ENCODE measurements at regions not wholly inside any gene's neighbourhood (a gene's known extent, or its start where the extent isn't known, plus 50 kb on each side); places are given as distances from the start of the nearest gene placed in this dataset.

DNA sequence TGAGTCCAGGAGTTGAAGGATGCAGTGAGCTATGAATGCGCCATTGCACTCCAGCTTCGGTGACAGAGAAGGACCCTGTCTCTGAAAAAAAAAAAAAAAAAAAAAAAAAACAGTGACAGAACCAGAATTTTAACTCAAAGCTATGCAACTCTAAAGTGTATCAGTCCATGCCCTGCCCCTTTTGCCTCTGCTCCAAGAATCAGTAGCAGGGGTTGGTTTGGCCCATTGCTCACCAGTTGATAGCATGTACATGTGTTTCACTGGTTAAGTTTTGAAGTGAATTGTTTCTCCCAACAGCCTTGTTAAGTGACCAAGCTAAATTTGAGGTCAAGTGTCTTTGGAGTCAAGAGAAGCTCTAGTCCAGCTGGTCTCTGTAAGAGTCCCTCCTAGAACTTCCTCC lies 245.9 kb downstream of the PLPP3 start:
- TF ChIP-seq TAF1 (IDR thresholded peaks at IDR 0.05; ENCODE audit: low read depth, low read length): no peak
- no peak for TF ChIP-seq POU2F2 (IDR thresholded peaks at IDR 0.05; ENCODE audit: low read depth, low read length)
